GM23338 (cell line): ENCODE measurements at regions not wholly inside any gene's neighbourhood (a gene's known extent, or its start where the extent isn't known, plus 50 kb on each side); places are given as distances from the start of the nearest gene placed in this dataset.

Source experiments
- ATAC-seq: fragments of 200-7000 bp; cut with Tn5 transposase; 3 replicates; pipeline ENCODE4 v1.9.1; 2020
- DNase-seq: peaks from one replicate; pipeline ENCODE4 v3.0.0-alpha.2; 2015; ENCODE audit warnings: low spot score
- H2AFZ ChIP-seq: fragments of 200-600 bp; sonication (generic); 2 replicates; pipeline ENCODE4 v1.8.0; 2016; ENCODE audit warnings: antibody characterized with exemption, mild to moderate bottlenecking, moderate library complexity
- H3F3A ChIP-seq: fragments of 200-600 bp; sonication (generic); replicated peaks from 2 replicates; pipeline ENCODE4 v1.8.0; 2017; ENCODE audit warnings: antibody characterized with exemption, mixed run types, low read depth
- H3K27ac ChIP-seq: fragments of 200-600 bp; sonication (generic); 2 replicates; pipeline ENCODE4 v1.6.1; 2016; ENCODE audit warnings: low read depth
- H3K27me3 ChIP-seq: fragments of 200-600 bp; sonication (generic); 2 replicates; pipeline ENCODE4 v1.8.0; 2016; ENCODE audit warnings: mild to moderate bottlenecking, mixed run types, moderate library complexity; ENCODE audit not compliant: insufficient read depth
- H3K36me3 ChIP-seq: fragments of 200-600 bp; sonication (generic); 2 replicates; pipeline ENCODE4 v1.8.0; 2016; ENCODE audit warnings: mild to moderate bottlenecking; ENCODE audit not compliant: insufficient read depth
- H3K4me1 ChIP-seq: fragments of 200-600 bp; sonication (generic); 2 replicates; pipeline ENCODE4 v1.8.0; 2016; ENCODE audit warnings: mild to moderate bottlenecking, moderate library complexity; ENCODE audit not compliant: insufficient read depth
- H3K4me2 ChIP-seq: fragments of 200-600 bp; sonication (generic); 2 replicates; pipeline ENCODE4 v1.7.1; 2017; ENCODE audit warnings: mixed run types
- H3K4me3 ChIP-seq: fragments of 200-600 bp; sonication (generic); 2 replicates; pipeline ENCODE4 v1.6.1; 2016; ENCODE audit warnings: mixed run types
- H3K79me2 ChIP-seq: fragments of 200-600 bp; sonication (generic); replicated peaks from 2 replicates; pipeline ENCODE4 v1.8.0; 2017; ENCODE audit warnings: mild to moderate bottlenecking; ENCODE audit not compliant: insufficient read depth
- H3K9me2 ChIP-seq: fragments of 200-600 bp; sonication (generic); 2 replicates; pipeline ENCODE4 v1.8.0; 2017; ENCODE audit not compliant: insufficient read depth
- H4K20me1 ChIP-seq: fragments of 200-600 bp; sonication (generic); replicated peaks from 2 replicates; pipeline ENCODE4 v1.8.0; 2017; ENCODE audit warnings: mild to moderate bottlenecking; ENCODE audit not compliant: insufficient read depth
- H3K27ac Mint-ChIP-seq: 2 replicates; pipeline ENCODE4 v1.8.0; 2020; ENCODE audit warnings: inconsistent platforms, mild to moderate bottlenecking, moderate library complexity, mixed read lengths
- H3K27me3 Mint-ChIP-seq: 3 replicates; pipeline ENCODE4 v1.8.0; 2022; ENCODE audit warnings: low read depth, mild to moderate bottlenecking, moderate library complexity, mixed read lengths, inconsistent platforms; ENCODE audit not compliant: insufficient read depth, poor library complexity
- H3K36me3 Mint-ChIP-seq: 3 replicates; pipeline ENCODE4 v1.8.0; 2021; ENCODE audit warnings: low read depth, mild to moderate bottlenecking, inconsistent platforms, moderate library complexity, mixed read lengths
- H3K4me1 Mint-ChIP-seq: 3 replicates; pipeline ENCODE4 v1.8.0; 2020; ENCODE audit warnings: mild to moderate bottlenecking, inconsistent platforms, mixed read lengths
- H3K4me3 Mint-ChIP-seq: 3 replicates; pipeline ENCODE4 v1.8.0; 2021; ENCODE audit warnings: moderate library complexity, mild to moderate bottlenecking, inconsistent platforms, mixed read lengths
- H3K9me3 Mint-ChIP-seq: 3 replicates; pipeline ENCODE4 v1.8.0; 2020; ENCODE audit warnings: moderate library complexity, mild to moderate bottlenecking, inconsistent platforms, mixed read lengths
- CREB1 ChIP-seq: fragments of 250-450 bp; sonication (Bioruptor Pico); IDR thresholded peaks from 2 replicates; pipeline ENCODE4 v1.5.0; 2020; ENCODE audit warnings: low read depth, mild to moderate bottlenecking, moderate library complexity
- EZH2 ChIP-seq: fragments of 200-600 bp; sonication (generic); IDR thresholded peaks from one replicate; pipeline ENCODE4 v1.8.0; 2017; ENCODE audit warnings: antibody characterized with exemption, mild to moderate bottlenecking, low read depth; ENCODE audit not compliant: unreplicated experiment
- EZH2phosphoT487 ChIP-seq: fragments of 200-600 bp; sonication (generic); IDR thresholded peaks from one replicate; pipeline ENCODE4 v1.8.1; 2018; ENCODE audit warnings: antibody characterized with exemption; ENCODE audit not compliant: unreplicated experiment
- JUNB ChIP-seq: IDR thresholded peaks from one replicate; pipeline ENCODE4 v1.6.1; 2016; ENCODE audit warnings: antibody characterized with exemption; ENCODE audit not compliant: unreplicated experiment
- NANOG ChIP-seq: IDR thresholded peaks from 2 replicates; pipeline ENCODE4 v1.6.1; 2016; ENCODE audit warnings: antibody characterized with exemption, borderline replicate concordance
- POLR2AphosphoS5 ChIP-seq: IDR thresholded peaks from 2 replicates; pipeline ENCODE4 v1.6.1; 2016; ENCODE audit warnings: antibody characterized with exemption, low read depth
- STAT1 ChIP-seq: IDR thresholded peaks from one replicate; pipeline ENCODE4 v1.6.1; 2016; ENCODE audit warnings: antibody characterized with exemption; ENCODE audit not compliant: unreplicated experiment
- ZNF114 ChIP-seq: fragments of 250-450 bp; sonication (Bioruptor Pico); IDR thresholded peaks from 2 replicates; pipeline ENCODE4 v1.5.0; 2020; ENCODE audit warnings: mild to moderate bottlenecking, moderate library complexity
- ZNF331 ChIP-seq: fragments of 250-450 bp; sonication (Bioruptor Pico); IDR thresholded peaks from 2 replicates; pipeline ENCODE4 v1.5.0; 2020; ENCODE audit warnings: low read depth, mild to moderate bottlenecking, moderate library complexity
- TF ChIP-seq, protein P1 (sequence below): IDR thresholded peaks from one replicate; pipeline ENCODE4 v1.6.1; 2018; ENCODE audit warnings: antibody characterized with exemption; ENCODE audit not compliant: unreplicated experiment
- TF ChIP-seq, protein P2 (sequence below), 2 experiments: fragments of 200-600 bp in 1 of 2; sonication (generic) in 1 of 2; conservative IDR thresholded peaks; 2 replicates each; pipeline versions ENCODE4 v1.5.1 to v1.6.1; 2016 to 2017; ENCODE audit warnings: antibody characterized with exemption in 2 of 2, low read depth in 2 of 2, mild to moderate bottlenecking in 2 of 2, moderate library complexity in 1 of 2
- TF ChIP-seq, protein P3 (sequence below): fragments of 250-450 bp; sonication (Bioruptor Pico); IDR thresholded peaks from 2 replicates; pipeline ENCODE4 v1.5.0; 2020; ENCODE audit warnings: mild to moderate bottlenecking, moderate library complexity
- TF ChIP-seq, protein P4 (sequence below): IDR thresholded peaks from 2 replicates; pipeline ENCODE4 v1.6.1; 2016; ENCODE audit warnings: antibody characterized with exemption

DNA sequence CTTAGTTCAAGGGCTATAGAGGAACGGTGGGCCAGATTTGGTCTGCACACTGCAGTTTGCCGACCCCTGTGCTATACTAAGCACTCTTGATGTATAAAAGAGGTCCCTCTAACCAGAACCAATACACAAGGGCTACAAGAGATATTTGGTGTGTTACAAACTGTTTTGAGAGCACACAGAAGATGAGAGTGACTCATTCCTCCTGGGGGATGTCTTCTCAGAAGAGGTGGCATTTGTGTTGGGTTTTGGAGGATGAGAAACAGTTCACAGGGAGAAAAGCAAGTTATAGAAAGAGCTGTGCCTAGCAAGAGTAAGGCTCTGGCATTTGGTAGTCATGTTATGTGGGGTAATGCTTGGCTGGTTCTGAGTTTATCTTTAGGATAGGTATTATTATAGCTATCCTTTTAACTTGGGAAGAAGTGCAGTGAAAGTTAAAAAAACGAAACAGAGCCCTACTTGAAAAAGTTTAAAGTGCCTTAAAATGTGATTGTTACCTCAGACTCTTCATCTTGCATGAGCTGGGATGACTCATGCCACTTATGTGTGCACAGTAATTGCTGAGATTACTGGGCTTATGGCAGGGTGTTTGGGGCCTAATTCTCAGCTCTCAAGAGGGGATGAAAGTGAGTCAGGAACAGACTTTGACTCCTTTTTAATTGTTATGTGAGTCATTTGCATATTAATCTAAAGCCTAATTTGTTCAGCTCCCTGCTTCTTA, 160.4 kb downstream of the KIF20B start:
- H3K36me3 ChIP-seq: no peaks in the 10 kb centered on the region
- H3K27ac ChIP-seq: no peak overlapping the region
- no peak for ATAC-seq
- H3K4me3 Mint-ChIP-seq: no peak overlapping the region
- H4K20me1 ChIP-seq: no peaks in the 10 kb centered on the region
- H3F3A ChIP-seq: no peaks in the 10 kb centered on the region
- peaks cover 7% of the 10 kb centered on the region; the same call in 1 of the 2 replicates for H3K4me1 ChIP-seq
- H3K36me3 Mint-ChIP-seq: no peaks in the 10 kb centered on the region
- DNase-seq: no peak
- peaks cover 4% of the 10 kb centered on the region for H3K9me2 ChIP-seq
- H3K9me3 Mint-ChIP-seq: no peaks in the 10 kb centered on the region
- no peak overlapping the region for H3K27ac Mint-ChIP-seq
- no peaks in the 10 kb centered on the region for H3K79me2 ChIP-seq
- no peaks in the 10 kb centered on the region for H3K27me3 ChIP-seq
- TF ChIP-seq CREB1 (CRISPR knock-in tag) (no peak), ZNF114 (CRISPR knock-in tag) (no peak), STAT1 (no peak), EZH2phosphoT487 (no peak), ZNF331 (CRISPR knock-in tag) (no peak), EZH2 (no peak), JUNB (no peak), POLR2AphosphoS5 (no peak), NANOG (no peak)
- TF ChIP-seq, protein P1, sequence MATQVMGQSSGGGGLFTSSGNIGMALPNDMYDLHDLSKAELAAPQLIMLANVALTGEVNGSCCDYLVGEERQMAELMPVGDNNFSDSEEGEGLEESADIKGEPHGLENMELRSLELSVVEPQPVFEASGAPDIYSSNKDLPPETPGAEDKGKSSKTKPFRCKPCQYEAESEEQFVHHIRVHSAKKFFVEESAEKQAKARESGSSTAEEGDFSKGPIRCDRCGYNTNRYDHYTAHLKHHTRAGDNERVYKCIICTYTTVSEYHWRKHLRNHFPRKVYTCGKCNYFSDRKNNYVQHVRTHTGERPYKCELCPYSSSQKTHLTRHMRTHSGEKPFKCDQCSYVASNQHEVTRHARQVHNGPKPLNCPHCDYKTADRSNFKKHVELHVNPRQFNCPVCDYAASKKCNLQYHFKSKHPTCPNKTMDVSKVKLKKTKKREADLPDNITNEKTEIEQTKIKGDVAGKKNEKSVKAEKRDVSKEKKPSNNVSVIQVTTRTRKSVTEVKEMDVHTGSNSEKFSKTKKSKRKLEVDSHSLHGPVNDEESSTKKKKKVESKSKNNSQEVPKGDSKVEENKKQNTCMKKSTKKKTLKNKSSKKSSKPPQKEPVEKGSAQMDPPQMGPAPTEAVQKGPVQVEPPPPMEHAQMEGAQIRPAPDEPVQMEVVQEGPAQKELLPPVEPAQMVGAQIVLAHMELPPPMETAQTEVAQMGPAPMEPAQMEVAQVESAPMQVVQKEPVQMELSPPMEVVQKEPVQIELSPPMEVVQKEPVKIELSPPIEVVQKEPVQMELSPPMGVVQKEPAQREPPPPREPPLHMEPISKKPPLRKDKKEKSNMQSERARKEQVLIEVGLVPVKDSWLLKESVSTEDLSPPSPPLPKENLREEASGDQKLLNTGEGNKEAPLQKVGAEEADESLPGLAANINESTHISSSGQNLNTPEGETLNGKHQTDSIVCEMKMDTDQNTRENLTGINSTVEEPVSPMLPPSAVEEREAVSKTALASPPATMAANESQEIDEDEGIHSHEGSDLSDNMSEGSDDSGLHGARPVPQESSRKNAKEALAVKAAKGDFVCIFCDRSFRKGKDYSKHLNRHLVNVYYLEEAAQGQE: no peak
- TF ChIP-seq, protein P2, sequence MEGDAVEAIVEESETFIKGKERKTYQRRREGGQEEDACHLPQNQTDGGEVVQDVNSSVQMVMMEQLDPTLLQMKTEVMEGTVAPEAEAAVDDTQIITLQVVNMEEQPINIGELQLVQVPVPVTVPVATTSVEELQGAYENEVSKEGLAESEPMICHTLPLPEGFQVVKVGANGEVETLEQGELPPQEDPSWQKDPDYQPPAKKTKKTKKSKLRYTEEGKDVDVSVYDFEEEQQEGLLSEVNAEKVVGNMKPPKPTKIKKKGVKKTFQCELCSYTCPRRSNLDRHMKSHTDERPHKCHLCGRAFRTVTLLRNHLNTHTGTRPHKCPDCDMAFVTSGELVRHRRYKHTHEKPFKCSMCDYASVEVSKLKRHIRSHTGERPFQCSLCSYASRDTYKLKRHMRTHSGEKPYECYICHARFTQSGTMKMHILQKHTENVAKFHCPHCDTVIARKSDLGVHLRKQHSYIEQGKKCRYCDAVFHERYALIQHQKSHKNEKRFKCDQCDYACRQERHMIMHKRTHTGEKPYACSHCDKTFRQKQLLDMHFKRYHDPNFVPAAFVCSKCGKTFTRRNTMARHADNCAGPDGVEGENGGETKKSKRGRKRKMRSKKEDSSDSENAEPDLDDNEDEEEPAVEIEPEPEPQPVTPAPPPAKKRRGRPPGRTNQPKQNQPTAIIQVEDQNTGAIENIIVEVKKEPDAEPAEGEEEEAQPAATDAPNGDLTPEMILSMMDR (conservative IDR thresholded peaks at IDR 0.05; ENCODE audit: low read depth in 2 of 2): no peak
- TF ChIP-seq, protein P3, sequence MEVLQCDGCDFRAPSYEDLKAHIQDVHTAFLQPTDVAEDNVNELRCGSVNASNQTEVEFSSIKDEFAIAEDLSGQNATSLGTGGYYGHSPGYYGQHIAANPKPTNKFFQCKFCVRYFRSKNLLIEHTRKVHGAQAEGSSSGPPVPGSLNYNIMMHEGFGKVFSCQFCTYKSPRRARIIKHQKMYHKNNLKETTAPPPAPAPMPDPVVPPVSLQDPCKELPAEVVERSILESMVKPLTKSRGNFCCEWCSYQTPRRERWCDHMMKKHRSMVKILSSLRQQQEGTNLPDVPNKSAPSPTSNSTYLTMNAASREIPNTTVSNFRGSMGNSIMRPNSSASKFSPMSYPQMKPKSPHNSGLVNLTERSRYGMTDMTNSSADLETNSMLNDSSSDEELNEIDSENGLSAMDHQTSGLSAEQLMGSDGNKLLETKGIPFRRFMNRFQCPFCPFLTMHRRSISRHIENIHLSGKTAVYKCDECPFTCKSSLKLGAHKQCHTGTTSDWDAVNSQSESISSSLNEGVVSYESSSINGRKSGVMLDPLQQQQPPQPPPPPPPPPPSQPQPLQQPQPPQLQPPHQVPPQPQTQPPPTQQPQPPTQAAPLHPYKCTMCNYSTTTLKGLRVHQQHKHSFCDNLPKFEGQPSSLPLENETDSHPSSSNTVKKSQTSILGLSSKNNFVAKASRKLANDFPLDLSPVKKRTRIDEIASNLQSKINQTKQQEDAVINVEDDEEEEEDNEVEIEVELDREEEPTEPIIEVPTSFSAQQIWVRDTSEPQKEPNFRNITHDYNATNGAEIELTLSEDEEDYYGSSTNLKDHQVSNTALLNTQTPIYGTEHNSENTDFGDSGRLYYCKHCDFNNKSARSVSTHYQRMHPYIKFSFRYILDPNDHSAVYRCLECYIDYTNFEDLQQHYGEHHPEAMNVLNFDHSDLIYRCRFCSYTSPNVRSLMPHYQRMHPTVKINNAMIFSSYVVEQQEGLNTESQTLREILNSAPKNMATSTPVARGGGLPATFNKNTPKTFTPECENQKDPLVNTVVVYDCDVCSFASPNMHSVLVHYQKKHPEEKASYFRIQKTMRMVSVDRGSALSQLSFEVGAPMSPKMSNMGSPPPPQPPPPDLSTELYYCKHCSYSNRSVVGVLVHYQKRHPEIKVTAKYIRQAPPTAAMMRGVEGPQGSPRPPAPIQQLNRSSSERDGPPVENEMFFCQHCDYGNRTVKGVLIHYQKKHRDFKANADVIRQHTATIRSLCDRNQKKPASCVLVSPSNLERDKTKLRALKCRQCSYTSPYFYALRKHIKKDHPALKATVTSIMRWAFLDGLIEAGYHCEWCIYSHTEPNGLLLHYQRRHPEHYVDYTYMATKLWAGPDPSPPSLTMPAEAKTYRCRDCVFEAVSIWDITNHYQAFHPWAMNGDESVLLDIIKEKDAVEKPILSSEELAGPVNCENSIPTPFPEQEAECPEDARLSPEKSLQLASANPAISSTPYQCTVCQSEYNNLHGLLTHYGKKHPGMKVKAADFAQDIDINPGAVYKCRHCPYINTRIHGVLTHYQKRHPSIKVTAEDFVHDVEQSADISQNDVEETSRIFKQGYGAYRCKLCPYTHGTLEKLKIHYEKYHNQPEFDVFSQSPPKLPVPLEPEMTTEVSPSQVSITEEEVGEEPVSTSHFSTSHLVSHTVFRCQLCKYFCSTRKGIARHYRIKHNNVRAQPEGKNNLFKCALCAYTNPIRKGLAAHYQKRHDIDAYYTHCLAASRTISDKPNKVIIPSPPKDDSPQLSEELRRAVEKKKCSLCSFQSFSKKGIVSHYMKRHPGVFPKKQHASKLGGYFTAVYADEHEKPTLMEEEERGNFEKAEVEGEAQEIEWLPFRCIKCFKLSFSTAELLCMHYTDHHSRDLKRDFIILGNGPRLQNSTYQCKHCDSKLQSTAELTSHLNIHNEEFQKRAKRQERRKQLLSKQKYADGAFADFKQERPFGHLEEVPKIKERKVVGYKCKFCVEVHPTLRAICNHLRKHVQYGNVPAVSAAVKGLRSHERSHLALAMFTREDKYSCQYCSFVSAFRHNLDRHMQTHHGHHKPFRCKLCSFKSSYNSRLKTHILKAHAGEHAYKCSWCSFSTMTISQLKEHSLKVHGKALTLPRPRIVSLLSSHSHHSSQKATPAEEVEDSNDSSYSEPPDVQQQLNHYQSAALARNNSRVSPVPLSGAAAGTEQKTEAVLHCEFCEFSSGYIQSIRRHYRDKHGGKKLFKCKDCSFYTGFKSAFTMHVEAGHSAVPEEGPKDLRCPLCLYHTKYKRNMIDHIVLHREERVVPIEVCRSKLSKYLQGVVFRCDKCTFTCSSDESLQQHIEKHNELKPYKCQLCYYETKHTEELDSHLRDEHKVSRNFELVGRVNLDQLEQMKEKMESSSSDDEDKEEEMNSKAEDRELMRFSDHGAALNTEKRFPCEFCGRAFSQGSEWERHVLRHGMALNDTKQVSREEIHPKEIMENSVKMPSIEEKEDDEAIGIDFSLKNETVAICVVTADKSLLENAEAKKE: no peak
- TF ChIP-seq, protein P4, sequence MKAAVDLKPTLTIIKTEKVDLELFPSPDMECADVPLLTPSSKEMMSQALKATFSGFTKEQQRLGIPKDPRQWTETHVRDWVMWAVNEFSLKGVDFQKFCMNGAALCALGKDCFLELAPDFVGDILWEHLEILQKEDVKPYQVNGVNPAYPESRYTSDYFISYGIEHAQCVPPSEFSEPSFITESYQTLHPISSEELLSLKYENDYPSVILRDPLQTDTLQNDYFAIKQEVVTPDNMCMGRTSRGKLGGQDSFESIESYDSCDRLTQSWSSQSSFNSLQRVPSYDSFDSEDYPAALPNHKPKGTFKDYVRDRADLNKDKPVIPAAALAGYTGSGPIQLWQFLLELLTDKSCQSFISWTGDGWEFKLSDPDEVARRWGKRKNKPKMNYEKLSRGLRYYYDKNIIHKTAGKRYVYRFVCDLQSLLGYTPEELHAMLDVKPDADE: no peak
- no peak overlapping the region for H2AFZ ChIP-seq
- no peaks in the 10 kb centered on the region for H3K27me3 Mint-ChIP-seq
- peaks cover 17% of the 10 kb centered on the region; the same call in 2 of the 3 replicates for H3K4me1 Mint-ChIP-seq
- no peak overlapping the region for H3K4me3 ChIP-seq
- H3K4me2 ChIP-seq: no peak overlapping the region
